PC-3 (cell line): ENCODE measurements at regions not wholly inside any gene's neighbourhood (a gene's known extent, or its start where the extent isn't known, plus 50 kb on each side); places are given as distances from the start of the nearest gene placed in this dataset.

ENCODE experiments used
- EZH2 ChIP-seq: fragments of 300-600 bp; sonication (generic); IDR thresholded peaks from one replicate; pipeline ENCODE4 v1.6.1; 2017; ENCODE audit warnings: antibody characterized with exemption, mild to moderate bottlenecking, low read length; ENCODE audit not compliant: unreplicated experiment
- EZH2phosphoT487 ChIP-seq: fragments of 300-600 bp; sonication (generic); IDR thresholded peaks from 2 replicates; pipeline ENCODE4 v1.6.1; 2018; ENCODE audit warnings: mild to moderate bottlenecking, antibody characterized with exemption, low read length, borderline replicate concordance
- TF ChIP-seq, protein P1 (sequence below): fragments of 300-600 bp; sonication (generic); conservative IDR thresholded peaks from 2 replicates; pipeline ENCODE4 v1.5.1; 2017; ENCODE audit warnings: antibody characterized with exemption, low read depth, mild to moderate bottlenecking, low read length

DNA sequence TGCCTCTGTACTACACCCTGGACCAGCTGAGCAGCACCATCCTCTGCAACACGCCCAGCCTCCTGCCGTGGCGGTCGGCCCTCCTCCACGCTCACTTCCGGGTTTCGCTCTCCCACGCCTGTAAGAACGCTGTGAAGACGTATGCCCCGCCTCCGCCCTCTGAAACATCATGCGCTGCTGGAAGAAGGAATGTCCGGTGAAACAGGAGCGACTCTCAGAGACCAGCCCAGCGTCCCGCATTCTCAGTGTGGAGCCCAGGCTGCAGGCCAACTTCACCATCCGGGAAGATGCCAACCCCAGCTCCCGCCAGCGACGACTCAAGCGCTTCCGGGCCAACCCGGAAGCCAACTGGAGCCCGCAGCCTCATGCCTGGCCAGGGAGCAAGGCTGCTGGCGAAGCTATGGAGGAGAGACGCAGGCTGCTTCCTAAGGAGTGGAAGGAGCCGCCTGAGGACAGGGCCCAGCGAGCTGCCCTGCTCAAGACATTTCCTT is 186.1 kb upstream of the SLITRK2 start:
- TF ChIP-seq, protein P1, sequence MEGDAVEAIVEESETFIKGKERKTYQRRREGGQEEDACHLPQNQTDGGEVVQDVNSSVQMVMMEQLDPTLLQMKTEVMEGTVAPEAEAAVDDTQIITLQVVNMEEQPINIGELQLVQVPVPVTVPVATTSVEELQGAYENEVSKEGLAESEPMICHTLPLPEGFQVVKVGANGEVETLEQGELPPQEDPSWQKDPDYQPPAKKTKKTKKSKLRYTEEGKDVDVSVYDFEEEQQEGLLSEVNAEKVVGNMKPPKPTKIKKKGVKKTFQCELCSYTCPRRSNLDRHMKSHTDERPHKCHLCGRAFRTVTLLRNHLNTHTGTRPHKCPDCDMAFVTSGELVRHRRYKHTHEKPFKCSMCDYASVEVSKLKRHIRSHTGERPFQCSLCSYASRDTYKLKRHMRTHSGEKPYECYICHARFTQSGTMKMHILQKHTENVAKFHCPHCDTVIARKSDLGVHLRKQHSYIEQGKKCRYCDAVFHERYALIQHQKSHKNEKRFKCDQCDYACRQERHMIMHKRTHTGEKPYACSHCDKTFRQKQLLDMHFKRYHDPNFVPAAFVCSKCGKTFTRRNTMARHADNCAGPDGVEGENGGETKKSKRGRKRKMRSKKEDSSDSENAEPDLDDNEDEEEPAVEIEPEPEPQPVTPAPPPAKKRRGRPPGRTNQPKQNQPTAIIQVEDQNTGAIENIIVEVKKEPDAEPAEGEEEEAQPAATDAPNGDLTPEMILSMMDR, result no peak
- TF ChIP-seq EZH2 (no peak), EZH2phosphoT487 (no peak)
